ENCODE measurements at regions not wholly inside any gene's neighbourhood (a gene's known extent, or its start where the extent isn't known, plus 50 kb on each side); places are given as distances from the start of the nearest gene placed in this dataset.

DNA sequence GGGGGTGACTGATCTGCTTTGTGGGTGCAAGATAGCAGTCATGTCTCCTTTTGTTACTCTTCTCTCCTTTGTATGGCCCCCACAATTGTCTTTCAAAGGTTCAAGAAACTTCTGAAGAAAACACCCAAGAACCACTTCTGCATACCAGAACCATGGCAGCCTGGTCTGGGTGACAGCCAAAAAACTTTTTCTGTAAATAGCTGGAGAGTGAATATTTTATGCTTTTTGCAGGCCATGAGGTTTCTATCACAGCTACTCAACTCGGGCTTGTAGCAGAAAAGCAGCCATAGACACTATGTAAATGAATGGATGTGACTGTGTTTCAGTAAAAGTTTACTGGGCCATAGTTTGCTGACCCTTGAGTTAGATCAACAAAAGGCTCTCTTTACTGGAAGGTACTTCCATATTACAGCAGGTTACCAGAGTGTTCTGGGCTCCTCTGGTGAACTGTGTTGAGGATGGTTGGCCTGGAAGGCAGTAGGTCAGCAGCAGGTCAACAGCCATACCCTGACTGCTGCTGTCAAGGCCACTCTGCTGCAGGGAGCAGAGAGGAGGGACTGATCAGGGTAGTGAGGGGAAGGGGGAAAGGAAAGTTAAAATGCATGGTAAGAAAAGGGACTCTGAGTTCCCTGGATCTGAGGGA is 116.4 kb downstream of the GDAP2 start:
- DNase-seq: no peak
